ENCODE measurements at regions not wholly inside any gene's neighbourhood (a gene's known extent, or its start where the extent isn't known, plus 50 kb on each side); places are given as distances from the start of the nearest gene placed in this dataset.

GRCh38 chr22:48710410-48710809 lies 1117.3 kb downstream of the BRD1 start:
- intact Hi-C loops (cut with DNase I; ENCODE audit: low total_unique reads), result loop anchor here (10.0 kb wide), 1 partner anchor 56 kb away; no protein-coding TSS in a partner anchor
- WGBS, 5 donors, result 57 to 94% (median 78%) methylated on average over 6 to 11 of the region's 11 CpGs
- TF ChIP-seq CTCF (IDR thresholded peaks at IDR 0.05) (no peak), POLR2AphosphoS5 (IDR thresholded peaks at IDR 0.05) (no peak), POLR2A (IDR thresholded peaks at IDR 0.05) (no peak), EP300 (IDR thresholded peaks at IDR 0.05) (no peak)

GRCh38 chr22:48709976-48710375 lies 1117.7 kb downstream of the BRD1 start:
- H3K4me1 ChIP-seq, result no peaks in the 10 kb centered on the region
- intact Hi-C loops (cut with DNase I; ENCODE audit: low total_unique reads), result loop anchor here (10.0 kb wide), 1 partner anchor 55 kb away; no protein-coding TSS in a partner anchor
- H3K36me3 ChIP-seq, result no peaks in the 10 kb centered on the region
- WGBS, 5 donors, result 75 to 84% (median 77%) methylated on average over 8 of the region's 8 CpGs
- no peak for TF ChIP-seq CTCF (IDR thresholded peaks at IDR 0.05)
- no peak overlapping the region for H3K4me3 ChIP-seq
- H3K27ac ChIP-seq, result no peak overlapping the region
- peaks cover 0 to 10% (median 3%) of the 10 kb centered on the region in 4 donors for H3K9me3 ChIP-seq
- no peak for DNase-seq
- no peaks in the 10 kb centered on the region for H3K27me3 ChIP-seq

More at GRCh38 chr22:48710410-48710809, 1117.3 kb downstream of the BRD1 start:
- Histone ChIP-seq H3K36me3 (no peaks in the 10 kb centered on the region), H3K4me1 (no peaks in the 10 kb centered on the region), H3K9me3 (peaks cover 0 to 14% (median 8%) of the 10 kb centered on the region in 4 donors), H3K27me3 (no peaks in the 10 kb centered on the region), H3K4me3 (no peak overlapping the region), H3K27ac (no peak overlapping the region)
- no peak for DNase-seq

DNA sequence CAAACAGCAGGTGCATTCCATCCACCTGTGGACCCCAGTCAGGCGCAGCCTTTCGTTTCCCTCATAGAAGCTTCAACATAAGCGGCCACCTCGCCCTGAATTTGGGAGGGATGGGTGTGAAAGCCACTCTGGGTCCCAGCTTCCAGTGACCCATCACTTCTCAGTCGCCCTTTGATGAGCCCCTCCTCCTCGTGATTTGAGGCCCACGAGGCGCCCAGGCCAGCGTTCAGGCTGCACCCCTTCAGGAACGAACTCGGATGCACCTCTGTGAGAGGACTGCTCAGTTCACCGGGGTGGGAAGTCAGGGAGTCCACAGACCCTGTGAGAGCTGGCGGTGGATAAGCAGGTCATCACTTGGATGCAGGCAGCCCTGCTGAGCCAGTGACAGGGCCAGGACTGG lies 1118.2 kb downstream of the BRD1 start:
- Histone ChIP-seq H3K36me3 (no peaks in the 10 kb centered on the region), H3K4me3 (no peak overlapping the region), H3K9me3 (peaks cover 0 to 4% (median 2%) of the 10 kb centered on the region in 4 donors), H3K27ac (no peak overlapping the region), H3K4me1 (no peaks in the 10 kb centered on the region), H3K27me3 (no peaks in the 10 kb centered on the region)
- 72 to 89% (median 86%) methylated on average over 11 to 13 of the region's 13 CpGs for WGBS, 5 donors
- intact Hi-C loops (cut with DNase I; ENCODE audit: low total_unique reads), result no loop called here
- TF ChIP-seq POLR2A (IDR thresholded peaks at IDR 0.05), result no peak
- no peak for TF ChIP-seq EP300 (IDR thresholded peaks at IDR 0.05)
- TF ChIP-seq POLR2AphosphoS5 (IDR thresholded peaks at IDR 0.05), result no peak
- no peak for TF ChIP-seq CTCF (IDR thresholded peaks at IDR 0.05)
- DNase-seq, result no peak

- H3K27ac ChIP-seq, result no peak overlapping the region
- H3K9me3 ChIP-seq, result peaks cover 0 to 3% (median 0%) of the 10 kb centered on the region in 4 donors
- DNase-seq, result no peak
- H3K36me3 ChIP-seq, result no peaks in the 10 kb centered on the region
- TF ChIP-seq POLR2AphosphoS5 (IDR thresholded peaks at IDR 0.05) (no peak), POLR2A (IDR thresholded peaks at IDR 0.05) (no peak), EP300 (IDR thresholded peaks at IDR 0.05) (no peak), CTCF (IDR thresholded peaks at IDR 0.05) (no peak)
- 71 to 82% (median 78%) methylated on average over 23 to 25 of the region's 25 CpGs for whole genome bisulfite sequencing, 5 donors
- intact Hi-C loops (cut with DNase I; ENCODE audit: low total_unique reads), result no loop called here
- no peak overlapping the region for H3K4me3 ChIP-seq
- H3K27me3 ChIP-seq, result no peaks in the 10 kb centered on the region
- H3K4me1 ChIP-seq, result no peaks in the 10 kb centered on the region
These were observed 1119.0 kb downstream of the BRD1 start for GRCh38 chr22:48708558-48709245.
